SK-N-SH treated with all-trans-retinoic acid at 6 μM for 48 hours (cell line): ENCODE measurements at regions not wholly inside any gene's neighbourhood (a gene's known extent, or its start where the extent isn't known, plus 50 kb on each side); places are given as distances from the start of the nearest gene placed in this dataset.

Experiments used
- ATAC-seq: fragments of 200-7000 bp; cut with Tn5 transposase; 3 replicates; pipeline ENCODE4 v1.9.1; 2020; ENCODE audit warnings: mild to moderate bottlenecking, moderate library complexity
- ARNTL ChIP-seq: fragments of 450-650 bp; formaldehyde crosslinking; IDR thresholded peaks from 2 replicates; pipeline ENCODE4 v1.5.0; 2020; ENCODE audit warnings: low read depth, mild to moderate bottlenecking, moderate library complexity, borderline replicate concordance
- BACH2 ChIP-seq: fragments of 250-450 bp; sonication (Bioruptor Pico); IDR thresholded peaks from 2 replicates; pipeline ENCODE4 v1.9.0; 2021; ENCODE audit warnings: mild to moderate bottlenecking, borderline replicate concordance
- CREB5 ChIP-seq: fragments of 250-450 bp; sonication (Bioruptor Pico); IDR thresholded peaks from 2 replicates; pipeline ENCODE4 v1.5.1; 2020; ENCODE audit warnings: low read depth, mild to moderate bottlenecking, moderate library complexity
- CSDC2 ChIP-seq: fragments of 250-450 bp; sonication (Bioruptor Pico); IDR thresholded peaks from 2 replicates; pipeline ENCODE4 v1.5.0; 2020; ENCODE audit warnings: mild to moderate bottlenecking, moderate library complexity
- ESRRG ChIP-seq: fragments of 250-450 bp; sonication (Bioruptor Pico); IDR thresholded peaks from 2 replicates; pipeline ENCODE4 v1.6.1; 2021; ENCODE audit warnings: mild to moderate bottlenecking
- GLIS3 ChIP-seq: fragments of 250-450 bp; sonication (Bioruptor Pico); IDR thresholded peaks from 2 replicates; pipeline ENCODE4 v1.5.0; 2020; ENCODE audit warnings: mild to moderate bottlenecking, moderate library complexity
- ISL1 ChIP-seq: fragments of 250-450 bp; sonication (Bioruptor Pico); IDR thresholded peaks from 2 replicates; pipeline ENCODE4 v2.1.2; 2022; ENCODE audit warnings: mild to moderate bottlenecking, moderate library complexity
- OSR1 ChIP-seq: fragments of 250-450 bp; sonication (Bioruptor Pico); IDR thresholded peaks from 2 replicates; pipeline ENCODE4 v1.8.0; 2022; ENCODE audit warnings: moderate library complexity, mild to moderate bottlenecking, inconsistent platforms
- PPARA ChIP-seq: fragments of 250-450 bp; sonication (Bioruptor Pico); IDR thresholded peaks from 2 replicates; pipeline ENCODE4 v1.5.0; 2020; ENCODE audit warnings: mild to moderate bottlenecking, borderline replicate concordance
- RARB ChIP-seq: fragments of 250-450 bp; sonication (Bioruptor Pico); IDR thresholded peaks from 2 replicates; pipeline ENCODE4 v1.8.0; 2021; ENCODE audit warnings: mild to moderate bottlenecking, moderate library complexity
- TCF4 ChIP-seq: fragments of 250-450 bp; sonication (Bioruptor Pico); IDR thresholded peaks from 2 replicates; pipeline ENCODE4 v1.8.0; 2021; ENCODE audit warnings: mild to moderate bottlenecking, moderate library complexity, borderline replicate concordance
- TOX ChIP-seq: fragments of 250-450 bp; sonication (Bioruptor Pico); IDR thresholded peaks from 2 replicates; pipeline ENCODE4 v1.8.0; 2021; ENCODE audit warnings: mild to moderate bottlenecking, moderate library complexity, borderline replicate concordance
- ZC3H10 ChIP-seq: fragments of 250-450 bp; sonication (Bioruptor Pico); IDR thresholded peaks from 2 replicates; pipeline ENCODE4 v1.5.1; 2021; ENCODE audit warnings: mild to moderate bottlenecking, moderate library complexity
- ZFP3 ChIP-seq: fragments of 250-450 bp; sonication (Bioruptor Pico); IDR thresholded peaks from 2 replicates; pipeline ENCODE4 v1.5.0; 2020; ENCODE audit warnings: mild to moderate bottlenecking, moderate library complexity
- ZFP30 ChIP-seq: fragments of 450-650 bp; formaldehyde crosslinking; IDR thresholded peaks from 2 replicates; pipeline ENCODE4 v1.5.0; 2022; ENCODE audit warnings: mild to moderate bottlenecking, moderate library complexity
- ZNF565 ChIP-seq: fragments of 450-650 bp; formaldehyde crosslinking; conservative IDR thresholded peaks from 2 replicates; pipeline ENCODE4 v1.5.0; 2020; ENCODE audit warnings: low read depth, mild to moderate bottlenecking, moderate library complexity
- ZNF70 ChIP-seq: fragments of 450-650 bp; formaldehyde crosslinking; IDR thresholded peaks from 2 replicates; pipeline ENCODE4 v1.5.0; 2020; ENCODE audit warnings: mild to moderate bottlenecking, moderate library complexity
- ZNF8 ChIP-seq: fragments of 450-650 bp; formaldehyde crosslinking; IDR thresholded peaks from 2 replicates; pipeline ENCODE4 v1.5.0; 2020; ENCODE audit warnings: mild to moderate bottlenecking, moderate library complexity
- TF ChIP-seq, protein P1 (sequence below): fragments of 250-450 bp; sonication (Bioruptor Pico); IDR thresholded peaks from 2 replicates; pipeline ENCODE4 v1.5.0; 2020; ENCODE audit warnings: mild to moderate bottlenecking, moderate library complexity
- TF ChIP-seq, protein P2 (sequence below): fragments of 250-450 bp; sonication (Bioruptor Pico); IDR thresholded peaks from 2 replicates; pipeline ENCODE4 v1.8.0; 2020; ENCODE audit warnings: mild to moderate bottlenecking, moderate library complexity, borderline replicate concordance
- TF ChIP-seq, protein P3 (sequence below): fragments of 250-450 bp; sonication (Bioruptor Pico); IDR thresholded peaks from 2 replicates; pipeline ENCODE4 v1.8.0; 2021; ENCODE audit warnings: low read depth, mild to moderate bottlenecking, moderate library complexity, borderline replicate concordance
- TF ChIP-seq, protein P4 (sequence below): fragments of 250-450 bp; sonication (Bioruptor Pico); IDR thresholded peaks from 2 replicates; pipeline ENCODE4 v1.5.1; 2021; ENCODE audit warnings: mild to moderate bottlenecking, moderate library complexity

- ATAC-seq = no peak
- TF ChIP-seq, protein P1, sequence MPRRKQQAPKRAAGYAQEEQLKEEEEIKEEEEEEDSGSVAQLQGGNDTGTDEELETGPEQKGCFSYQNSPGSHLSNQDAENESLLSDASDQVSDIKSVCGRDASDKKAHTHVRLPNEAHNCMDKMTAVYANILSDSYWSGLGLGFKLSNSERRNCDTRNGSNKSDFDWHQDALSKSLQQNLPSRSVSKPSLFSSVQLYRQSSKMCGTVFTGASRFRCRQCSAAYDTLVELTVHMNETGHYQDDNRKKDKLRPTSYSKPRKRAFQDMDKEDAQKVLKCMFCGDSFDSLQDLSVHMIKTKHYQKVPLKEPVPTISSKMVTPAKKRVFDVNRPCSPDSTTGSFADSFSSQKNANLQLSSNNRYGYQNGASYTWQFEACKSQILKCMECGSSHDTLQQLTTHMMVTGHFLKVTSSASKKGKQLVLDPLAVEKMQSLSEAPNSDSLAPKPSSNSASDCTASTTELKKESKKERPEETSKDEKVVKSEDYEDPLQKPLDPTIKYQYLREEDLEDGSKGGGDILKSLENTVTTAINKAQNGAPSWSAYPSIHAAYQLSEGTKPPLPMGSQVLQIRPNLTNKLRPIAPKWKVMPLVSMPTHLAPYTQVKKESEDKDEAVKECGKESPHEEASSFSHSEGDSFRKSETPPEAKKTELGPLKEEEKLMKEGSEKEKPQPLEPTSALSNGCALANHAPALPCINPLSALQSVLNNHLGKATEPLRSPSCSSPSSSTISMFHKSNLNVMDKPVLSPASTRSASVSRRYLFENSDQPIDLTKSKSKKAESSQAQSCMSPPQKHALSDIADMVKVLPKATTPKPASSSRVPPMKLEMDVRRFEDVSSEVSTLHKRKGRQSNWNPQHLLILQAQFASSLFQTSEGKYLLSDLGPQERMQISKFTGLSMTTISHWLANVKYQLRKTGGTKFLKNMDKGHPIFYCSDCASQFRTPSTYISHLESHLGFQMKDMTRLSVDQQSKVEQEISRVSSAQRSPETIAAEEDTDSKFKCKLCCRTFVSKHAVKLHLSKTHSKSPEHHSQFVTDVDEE = no peak
- TF ChIP-seq ISL1 (no peak), ZFP3 (CRISPR knock-in tag) (no peak), OSR1 (no peak), TOX (CRISPR knock-in tag) (no peak), GLIS3 (no peak), ZNF70 (no peak), ZNF565 (CRISPR knock-in tag) (no peak), PPARA (CRISPR knock-in tag) (no peak), CREB5 (CRISPR knock-in tag) (no peak), ZC3H10 (CRISPR knock-in tag) (no peak), CSDC2 (CRISPR knock-in tag) (no peak), ZNF8 (no peak)
- TF ChIP-seq, protein P2, sequence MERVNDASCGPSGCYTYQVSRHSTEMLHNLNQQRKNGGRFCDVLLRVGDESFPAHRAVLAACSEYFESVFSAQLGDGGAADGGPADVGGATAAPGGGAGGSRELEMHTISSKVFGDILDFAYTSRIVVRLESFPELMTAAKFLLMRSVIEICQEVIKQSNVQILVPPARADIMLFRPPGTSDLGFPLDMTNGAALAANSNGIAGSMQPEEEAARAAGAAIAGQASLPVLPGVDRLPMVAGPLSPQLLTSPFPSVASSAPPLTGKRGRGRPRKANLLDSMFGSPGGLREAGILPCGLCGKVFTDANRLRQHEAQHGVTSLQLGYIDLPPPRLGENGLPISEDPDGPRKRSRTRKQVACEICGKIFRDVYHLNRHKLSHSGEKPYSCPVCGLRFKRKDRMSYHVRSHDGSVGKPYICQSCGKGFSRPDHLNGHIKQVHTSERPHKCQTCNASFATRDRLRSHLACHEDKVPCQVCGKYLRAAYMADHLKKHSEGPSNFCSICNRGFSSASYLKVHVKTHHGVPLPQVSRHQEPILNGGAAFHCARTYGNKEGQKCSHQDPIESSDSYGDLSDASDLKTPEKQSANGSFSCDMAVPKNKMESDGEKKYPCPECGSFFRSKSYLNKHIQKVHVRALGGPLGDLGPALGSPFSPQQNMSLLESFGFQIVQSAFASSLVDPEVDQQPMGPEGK (CRISPR knock-in tag) = no peak
- TF ChIP-seq, protein P3, sequence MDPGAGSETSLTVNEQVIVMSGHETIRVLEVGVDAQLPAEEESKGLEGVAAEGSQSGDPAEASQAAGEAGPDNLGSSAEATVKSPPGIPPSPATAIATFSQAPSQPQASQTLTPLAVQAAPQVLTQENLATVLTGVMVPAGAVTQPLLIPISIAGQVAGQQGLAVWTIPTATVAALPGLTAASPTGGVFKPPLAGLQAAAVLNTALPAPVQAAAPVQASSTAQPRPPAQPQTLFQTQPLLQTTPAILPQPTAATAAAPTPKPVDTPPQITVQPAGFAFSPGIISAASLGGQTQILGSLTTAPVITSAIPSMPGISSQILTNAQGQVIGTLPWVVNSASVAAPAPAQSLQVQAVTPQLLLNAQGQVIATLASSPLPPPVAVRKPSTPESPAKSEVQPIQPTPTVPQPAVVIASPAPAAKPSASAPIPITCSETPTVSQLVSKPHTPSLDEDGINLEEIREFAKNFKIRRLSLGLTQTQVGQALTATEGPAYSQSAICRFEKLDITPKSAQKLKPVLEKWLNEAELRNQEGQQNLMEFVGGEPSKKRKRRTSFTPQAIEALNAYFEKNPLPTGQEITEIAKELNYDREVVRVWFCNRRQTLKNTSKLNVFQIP (CRISPR knock-in tag) = no peak
- TF ChIP-seq, protein P4, sequence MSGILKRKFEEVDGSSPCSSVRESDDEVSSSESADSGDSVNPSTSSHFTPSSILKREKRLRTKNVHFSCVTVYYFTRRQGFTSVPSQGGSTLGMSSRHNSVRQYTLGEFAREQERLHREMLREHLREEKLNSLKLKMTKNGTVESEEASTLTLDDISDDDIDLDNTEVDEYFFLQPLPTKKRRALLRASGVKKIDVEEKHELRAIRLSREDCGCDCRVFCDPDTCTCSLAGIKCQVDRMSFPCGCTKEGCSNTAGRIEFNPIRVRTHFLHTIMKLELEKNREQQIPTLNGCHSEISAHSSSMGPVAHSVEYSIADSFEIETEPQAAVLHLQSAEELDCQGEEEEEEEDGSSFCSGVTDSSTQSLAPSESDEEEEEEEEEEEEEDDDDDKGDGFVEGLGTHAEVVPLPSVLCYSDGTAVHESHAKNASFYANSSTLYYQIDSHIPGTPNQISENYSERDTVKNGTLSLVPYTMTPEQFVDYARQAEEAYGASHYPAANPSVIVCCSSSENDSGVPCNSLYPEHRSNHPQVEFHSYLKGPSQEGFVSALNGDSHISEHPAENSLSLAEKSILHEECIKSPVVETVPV = no peak
- TF ChIP-seq, all 23 proteins: peak for 0
These were observed 84.9 kb upstream of the MLN start for GRCh38 chr6:33888664-33889200.

- no peak for ATAC-seq
- no peak for TF ChIP-seq TOX (CRISPR knock-in tag)
- TF ChIP-seq ZFP30 (CRISPR knock-in tag) = no peak
- TF ChIP-seq ZC3H10 (CRISPR knock-in tag) = no peak
- TF ChIP-seq CREB5 (CRISPR knock-in tag) = no peak
- no peak for TF ChIP-seq RARB (CRISPR knock-in tag)
- TF ChIP-seq, protein P2 (CRISPR knock-in tag) = no peak
- TF ChIP-seq OSR1 = no peak
- no peak for TF ChIP-seq BACH2 (CRISPR knock-in tag)
- TF ChIP-seq, protein P4 = no peak
- TF ChIP-seq ZNF8 = no peak
- TF ChIP-seq ZNF565 (CRISPR knock-in tag) = no peak
- TF ChIP-seq ZNF70 = no peak
- TF ChIP-seq ESRRG (CRISPR knock-in tag) = no peak
- TF ChIP-seq PPARA (CRISPR knock-in tag) = no peak
- TF ChIP-seq, protein P1 = no peak
- no peak for TF ChIP-seq TCF4 (CRISPR knock-in tag)
- no peak for TF ChIP-seq ARNTL
These were observed 84.4 kb upstream of the MLN start for GRCh38 chr6:33888183-33888582.
